ENCODE measurements at regions not wholly inside any gene's neighbourhood (a gene's known extent, or its start where the extent isn't known, plus 50 kb on each side); places are given as distances from the start of the nearest gene placed in this dataset.

GRCh38 chr5:174900240-174900865, 176.0 kb downstream of the MSX2 start:
- TF ChIP-seq POLR2A (IDR thresholded peaks at IDR 0.05): no peak
- no peak for TF ChIP-seq CTCF (IDR thresholded peaks at IDR 0.05)
- TF ChIP-seq POLR2AphosphoS5 (IDR thresholded peaks at IDR 0.05): no peak
